HL-60 (cell line): ENCODE measurements at regions not wholly inside any gene's neighbourhood (a gene's known extent, or its start where the extent isn't known, plus 50 kb on each side); places are given as distances from the start of the nearest gene placed in this dataset.

Experiments
- DNase-seq, 2 experiments: peaks; one replicate each; pipeline ENCODE4 v3.0.0-alpha.2; 2010 to 2020; ENCODE audit warnings: low read depth in 1 of 2, low spot score in 1 of 2
- H3K27ac ChIP-seq: fragments of 250-450 bp; sonication (Bioruptor Pico); replicated peaks from 2 replicates; pipeline ENCODE4 v1.5.1; 2020; ENCODE audit warnings: mild to moderate bottlenecking, moderate library complexity
- H3K27me3 ChIP-seq: fragments of 250-450 bp; sonication (Bioruptor Pico); 2 replicates; pipeline ENCODE4 v1.5.1; 2021; ENCODE audit warnings: mild to moderate bottlenecking, moderate library complexity; ENCODE audit not compliant: insufficient read depth, poor library complexity, severe bottlenecking
- H3K4me3 ChIP-seq: replicated peaks from 2 replicates; pipeline ENCODE4 v1.5.1; 2011; ENCODE audit warnings: mild to moderate bottlenecking, control low read depth, low read length; ENCODE audit not compliant: insufficient read depth
- CTCF ChIP-seq: IDR thresholded peaks from one replicate; pipeline ENCODE4 v1.5.1; 2011; ENCODE audit warnings: low read length, control low read depth, inconsistent platforms; ENCODE audit not compliant: insufficient read depth
- GABPA ChIP-seq: IDR thresholded peaks from 2 replicates; pipeline ENCODE4 v1.6.1; 2012; ENCODE audit warnings: low read depth
- POLR2AphosphoS5 ChIP-seq: IDR thresholded peaks from 2 replicates; pipeline ENCODE4 v1.6.1; 2012; ENCODE audit warnings: low read depth
- REST ChIP-seq: IDR thresholded peaks from 2 replicates; pipeline ENCODE4 v1.6.1; 2012; ENCODE audit warnings: low read depth; ENCODE audit not compliant: insufficient replicate concordance
- SPI1 ChIP-seq: IDR thresholded peaks from 2 replicates; pipeline ENCODE4 v1.6.1; 2012; ENCODE audit warnings: low read depth, mild to moderate bottlenecking, borderline replicate concordance

- DNase-seq = no peak
- TF ChIP-seq SPI1 (no peak), REST (no peak), POLR2AphosphoS5 (no peak), CTCF (no peak), GABPA (no peak)
- H3K4me3 ChIP-seq = no peak overlapping the region
- H3K27me3 ChIP-seq = peaks cover 19% of the 10 kb centered on the region
- no peak overlapping the region for H3K27ac ChIP-seq
Measured at GRCh38 chr16:48813485-48813884, 203.5 kb upstream of the N4BP1 start.

GRCh38 chr16:48812856-48813255 lies 202.9 kb upstream of the N4BP1 start:
- TF ChIP-seq SPI1 (no peak), POLR2AphosphoS5 (no peak), REST (no peak), GABPA (no peak), CTCF (no peak)
- Histone ChIP-seq H3K4me3 (no peak overlapping the region), H3K27me3 (peaks cover 19% of the 10 kb centered on the region), H3K27ac (no peak overlapping the region)
- no peak for DNase-seq

- no peak for TF ChIP-seq POLR2AphosphoS5
- no peak for TF ChIP-seq SPI1
- TF ChIP-seq CTCF = no peak
- no peak for TF ChIP-seq REST
- TF ChIP-seq GABPA = no peak
- no peak overlapping the region for H3K27ac ChIP-seq
- no peak overlapping the region for H3K4me3 ChIP-seq
- H3K27me3 ChIP-seq = peaks cover 19% of the 10 kb centered on the region
- no peak for DNase-seq
Measured at GRCh38 chr16:48811478-48811877, 201.5 kb upstream of the N4BP1 start.
